ENCODE measurements at regions not wholly inside any gene's neighbourhood (a gene's known extent, or its start where the extent isn't known, plus 50 kb on each side); places are given as distances from the start of the nearest gene placed in this dataset.
A peak's percentile ranks its signal among the peaks of the same experiment; 100 is the strongest.
"Not testable (repeated sequence)": the region's sequence is repeated elsewhere in the genome, so short reads cannot be mapped to it uniquely, and the experiment has no call there.

- DNase-seq (ENCODE audit: low spot score), result no peak
These were observed 256.2 kb upstream of the LUZP2 start for GRCh38 chr11:24240496-24241175.

DNA sequence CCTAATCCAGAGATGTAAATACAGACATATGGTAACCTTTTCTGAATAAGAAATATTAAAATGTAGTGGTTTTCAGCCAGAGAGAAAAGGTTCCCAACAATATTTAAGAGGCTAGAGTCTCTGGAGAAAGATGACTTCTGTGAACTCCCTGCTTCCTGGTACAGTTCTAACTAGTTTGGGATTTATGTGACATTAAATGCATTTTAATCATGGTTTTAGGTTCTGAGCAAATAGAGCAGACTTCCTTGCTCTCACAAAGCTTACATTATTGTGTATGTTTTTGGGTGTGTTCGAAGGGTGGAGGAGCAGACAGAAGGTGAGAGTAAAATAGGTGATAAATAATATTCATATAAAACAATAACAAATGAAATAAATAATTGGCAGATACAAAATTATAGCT is 250.1 kb upstream of the LUZP2 start:
- DNase-seq (ENCODE audit: low spot score), result no peak

DNA sequence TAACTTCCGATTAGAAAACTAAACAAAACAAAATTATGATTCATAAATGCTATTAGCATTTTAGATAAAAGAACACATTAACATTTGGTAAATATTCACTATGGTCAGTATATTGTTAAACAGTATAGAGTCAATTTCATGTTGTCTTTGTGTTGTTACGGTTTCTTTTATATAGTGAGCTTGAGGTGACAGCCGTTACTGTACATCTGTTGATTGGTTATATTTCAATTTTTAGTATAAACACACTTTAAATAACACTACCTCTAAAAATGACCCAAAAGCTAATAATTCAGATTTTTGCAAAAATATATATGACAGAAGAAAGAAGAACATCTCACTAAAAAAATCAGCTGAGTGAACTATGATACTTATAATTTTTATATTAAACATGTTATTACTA is 249.0 kb upstream of the LUZP2 start:
- DNase-seq (ENCODE audit: low spot score), result no peak

- DNase-seq (ENCODE audit: low spot score), result no peak
These were observed 246.9 kb upstream of the LUZP2 start for GRCh38 chr11:24249921-24250320.

- DNase-seq (ENCODE audit: low spot score), result no peak
These were observed 243.6 kb upstream of the LUZP2 start for GRCh38 chr11:24253237-24253760.

DNA sequence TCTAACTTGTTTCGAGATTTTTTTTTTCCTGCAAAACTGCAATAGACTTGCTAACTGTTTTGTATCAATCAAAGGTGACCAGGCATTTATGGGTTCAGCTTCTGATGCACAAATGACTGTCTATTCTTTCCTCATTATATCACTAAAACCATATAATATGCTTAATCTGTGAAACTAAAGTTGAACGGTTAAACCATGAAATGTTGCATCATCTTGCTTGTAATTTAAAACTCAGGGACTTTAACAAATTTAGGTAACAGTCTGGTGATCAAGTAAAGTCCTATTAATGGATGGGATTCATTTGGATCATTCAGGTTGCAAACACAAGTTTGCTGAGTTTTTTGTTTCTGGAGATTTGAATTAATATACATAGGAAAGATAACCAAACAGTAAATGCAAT is 232.0 kb upstream of the LUZP2 start:
- no peak for DNase-seq (ENCODE audit: low spot score)

DNA sequence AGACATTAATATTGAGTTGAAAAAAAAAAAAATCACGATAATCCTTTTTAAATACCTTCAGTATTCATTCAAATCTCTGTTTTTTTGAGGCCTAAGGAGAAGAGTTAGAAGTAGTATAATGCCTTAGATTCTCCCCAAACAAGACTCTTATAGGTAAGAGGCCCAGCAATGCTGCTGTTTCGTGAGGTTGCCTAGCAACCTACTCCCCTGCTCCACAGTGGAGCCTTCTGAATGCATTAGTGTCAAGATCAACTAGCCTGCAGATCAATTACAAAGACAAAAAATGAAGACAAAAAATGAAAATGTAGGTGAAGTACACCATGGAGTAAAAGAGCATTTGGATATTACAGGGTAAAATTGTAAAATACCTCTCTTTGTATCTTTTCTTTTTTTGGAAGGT is 229.8 kb upstream of the LUZP2 start:
- no peak for DNase-seq (ENCODE audit: low spot score)

GRCh38 chr11:24271798-24272197 is 225.1 kb upstream of the LUZP2 start:
- DNase-seq (ENCODE audit: low spot score), result no peak

DNA sequence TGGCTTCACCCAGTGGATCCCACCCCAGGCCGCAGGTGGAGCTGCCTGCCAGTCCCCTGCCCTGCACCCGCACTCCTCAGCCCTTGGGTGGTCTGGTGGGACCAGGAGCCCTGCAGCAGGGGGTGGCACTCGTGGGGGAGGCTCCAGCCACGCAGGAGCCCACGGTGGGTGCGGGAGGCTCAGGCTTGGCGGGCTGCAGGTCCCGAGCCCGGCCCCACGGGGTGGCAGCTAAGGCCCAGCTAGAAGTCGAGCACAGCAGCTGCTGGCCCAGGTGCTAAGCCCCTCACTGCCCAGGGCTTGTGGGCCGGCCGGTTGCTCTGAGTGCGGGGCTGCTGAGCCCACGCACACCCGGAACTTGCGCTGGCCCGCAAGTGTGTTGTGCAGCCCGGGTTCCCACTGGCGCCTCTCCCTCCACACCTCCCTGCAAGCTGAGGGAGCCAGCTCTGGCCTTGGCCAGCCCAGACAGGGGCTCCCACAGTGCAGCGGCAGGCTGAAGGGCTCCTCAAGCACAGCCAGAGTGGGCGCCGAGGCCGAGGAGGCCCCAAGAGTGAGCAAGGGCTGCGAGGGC is 222.6 kb upstream of the LUZP2 start:
- DNase-seq (ENCODE audit: low spot score), result not testable (repeated sequence)

DNA sequence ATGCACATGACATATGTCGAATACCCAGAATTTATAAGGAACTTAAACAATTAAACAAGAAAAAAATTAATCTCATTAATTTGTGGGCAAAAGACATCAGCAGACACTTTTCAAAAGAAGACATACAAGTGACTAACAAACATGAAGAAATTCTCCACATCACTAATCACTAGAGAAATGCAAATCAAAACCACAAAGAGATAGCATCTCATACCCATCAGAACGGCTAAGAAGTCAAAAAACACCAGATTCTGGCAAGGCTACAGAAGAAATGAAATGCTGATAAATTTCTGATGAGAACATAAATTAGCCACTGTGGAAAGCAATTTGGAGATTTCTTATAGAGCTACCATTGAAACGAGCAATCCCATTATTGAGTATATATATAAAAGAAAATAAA is 210.6 kb upstream of the LUZP2 start:
- no peak for DNase-seq (ENCODE audit: low spot score)

DNA sequence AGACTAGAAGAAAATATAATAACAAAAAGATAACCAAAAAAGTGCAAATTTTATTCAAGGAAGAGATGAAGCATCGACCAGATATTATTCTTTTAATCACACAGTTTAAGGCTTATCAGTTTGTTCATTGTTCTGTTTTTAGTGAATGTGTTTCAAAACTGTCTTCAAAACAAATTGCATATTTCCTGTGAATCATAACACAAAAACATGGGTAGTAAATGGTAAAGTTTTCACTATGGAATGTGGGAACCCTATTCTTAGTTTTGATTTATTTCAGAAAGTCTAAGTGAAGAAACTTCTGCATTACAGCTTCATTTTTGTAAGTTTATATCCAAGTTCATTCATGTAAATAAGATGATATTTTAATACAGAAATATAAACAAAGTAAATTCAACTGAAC is 207.6 kb upstream of the LUZP2 start:
- no peak for DNase-seq (ENCODE audit: low spot score)

- DNase-seq (ENCODE audit: low spot score), result no peak
These were observed 202.9 kb upstream of the LUZP2 start for GRCh38 chr11:24293964-24294363.

GRCh38 chr11:24295360-24295759 is 201.5 kb upstream of the LUZP2 start:
- peak; percentile 7 for DNase-seq (ENCODE audit: low spot score)

- DNase-seq (ENCODE audit: low spot score), result no peak
These were observed 199.4 kb upstream of the LUZP2 start for GRCh38 chr11:24297461-24297860.

GRCh38 chr11:24298146-24298545 is 198.7 kb upstream of the LUZP2 start:
- no peak for DNase-seq (ENCODE audit: low spot score)

GRCh38 chr11:24311974-24312373 is 184.9 kb upstream of the LUZP2 start:
- no peak for DNase-seq (ENCODE audit: low spot score)

GRCh38 chr11:24312464-24313238 is 184.2 kb upstream of the LUZP2 start:
- DNase-seq (ENCODE audit: low spot score), result no peak

DNA sequence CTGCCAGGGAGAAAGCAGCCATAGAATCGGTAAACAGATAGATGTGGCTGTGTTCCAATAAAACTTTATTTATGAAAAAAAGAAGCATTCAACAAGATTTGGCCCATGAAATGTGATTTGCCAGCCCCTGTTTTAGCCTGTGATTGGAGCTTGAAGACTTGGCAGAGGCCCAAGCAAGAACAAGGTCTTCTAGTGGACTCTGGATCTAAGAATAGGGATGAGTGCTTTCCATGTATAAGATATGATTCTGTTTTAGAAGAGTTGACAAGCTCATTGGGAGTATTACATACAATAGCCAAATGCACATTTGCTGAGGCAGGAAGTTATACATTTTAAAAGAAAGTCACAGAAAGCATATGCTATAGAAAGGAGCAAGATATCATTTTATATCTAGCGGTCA is 175.6 kb upstream of the LUZP2 start:
- no peak for DNase-seq (ENCODE audit: low spot score)

GRCh38 chr11:24324211-24324610 is 172.6 kb upstream of the LUZP2 start:
- DNase-seq (ENCODE audit: low spot score), result no peak

DNA sequence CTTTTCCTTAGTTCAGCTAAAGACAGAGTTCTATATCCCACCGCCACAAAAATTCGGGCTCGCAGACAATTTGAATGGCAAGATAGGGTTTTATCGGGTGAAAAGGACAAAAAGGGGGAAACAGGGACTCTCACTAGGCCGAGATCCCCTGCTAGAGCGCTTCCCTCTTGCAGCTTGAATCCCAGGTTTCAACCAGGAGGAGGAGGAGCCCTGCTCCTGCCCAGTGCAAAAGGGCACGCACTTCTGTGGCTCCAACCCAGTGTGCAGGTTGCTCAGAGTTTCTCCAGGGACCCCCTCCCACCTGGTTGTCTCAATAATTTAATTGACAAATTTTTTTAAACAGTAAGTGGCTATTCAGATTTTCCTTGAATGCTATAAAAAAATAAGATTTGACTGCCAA is 152.6 kb upstream of the LUZP2 start:
- DNase-seq (ENCODE audit: low spot score), result no peak

GRCh38 chr11:24348908-24349307 is 147.9 kb upstream of the LUZP2 start:
- no peak for DNase-seq (ENCODE audit: low spot score)

DNA sequence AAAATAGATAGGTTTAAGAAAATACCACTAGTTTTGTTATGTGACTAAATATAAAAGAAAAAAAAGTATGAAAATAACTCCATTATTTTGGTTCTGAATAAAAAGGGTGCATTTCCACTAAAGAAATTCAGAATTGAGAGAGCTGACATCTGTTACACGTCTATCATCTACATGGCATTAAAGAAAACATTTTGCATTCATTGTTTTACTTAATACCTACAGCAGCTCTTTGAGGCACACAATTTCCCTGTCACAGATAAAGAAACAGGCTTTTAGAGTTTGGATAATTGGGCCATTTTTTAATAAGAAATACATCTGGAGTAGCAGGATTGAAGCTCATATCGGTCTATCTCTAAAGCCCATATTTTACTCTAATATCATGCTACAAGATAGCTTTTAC is 145.7 kb upstream of the LUZP2 start:
- DNase-seq (ENCODE audit: low spot score), result no peak

DNA sequence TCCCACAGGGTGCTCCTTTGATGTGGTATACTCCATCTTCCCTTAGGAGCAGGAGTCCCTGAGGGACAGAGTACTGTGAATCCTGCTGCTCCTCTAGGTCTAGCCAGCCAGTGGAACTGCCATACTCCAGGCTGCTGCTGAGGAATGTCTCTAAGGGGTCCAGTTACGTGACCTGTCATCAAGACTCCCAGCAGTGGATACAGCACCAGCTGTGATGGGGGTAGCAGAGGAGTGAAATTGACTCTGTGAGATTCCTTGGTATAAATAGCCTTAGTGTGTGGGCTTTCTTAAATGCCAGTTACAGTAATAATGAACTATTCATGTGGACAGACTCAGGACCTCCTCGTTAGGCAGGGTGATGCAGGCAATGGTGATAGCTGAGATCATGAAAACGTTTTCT is 140.4 kb upstream of the LUZP2 start:
- DNase-seq (ENCODE audit: low spot score), result no peak
